ENCODE measurements at regions not wholly inside any gene's neighbourhood (a gene's known extent, or its start where the extent isn't known, plus 50 kb on each side); places are given as distances from the start of the nearest gene placed in this dataset.

DNA sequence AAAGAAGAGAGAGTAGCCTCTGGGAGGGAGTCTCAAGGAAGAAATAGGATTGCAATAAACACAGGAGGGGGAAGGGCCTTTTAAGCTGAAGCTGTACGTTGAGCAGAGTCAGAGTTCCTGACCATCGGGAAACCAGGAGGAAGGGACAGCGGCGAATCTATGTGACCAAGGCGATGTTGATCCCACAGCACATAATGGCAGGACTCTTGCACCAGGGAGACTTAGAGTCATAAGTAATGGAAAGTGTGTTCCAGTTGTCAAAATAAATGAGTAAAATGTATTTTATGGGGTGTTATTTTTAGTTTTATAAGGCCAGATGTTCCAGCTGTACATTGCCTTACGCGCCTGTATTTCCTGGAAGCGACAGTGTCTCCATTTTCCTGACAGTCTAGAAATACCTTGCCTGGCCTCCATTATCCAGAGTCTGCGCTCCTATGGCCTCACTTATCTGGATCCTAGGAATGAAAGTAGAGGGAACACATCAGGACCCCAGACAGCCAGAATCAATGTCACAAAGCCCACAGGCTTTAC is 152.8 kb upstream of the COPS8 start:
- ATAC-seq (no peak), DNase-seq (ENCODE audit: low spot score) (no peak)

DNA sequence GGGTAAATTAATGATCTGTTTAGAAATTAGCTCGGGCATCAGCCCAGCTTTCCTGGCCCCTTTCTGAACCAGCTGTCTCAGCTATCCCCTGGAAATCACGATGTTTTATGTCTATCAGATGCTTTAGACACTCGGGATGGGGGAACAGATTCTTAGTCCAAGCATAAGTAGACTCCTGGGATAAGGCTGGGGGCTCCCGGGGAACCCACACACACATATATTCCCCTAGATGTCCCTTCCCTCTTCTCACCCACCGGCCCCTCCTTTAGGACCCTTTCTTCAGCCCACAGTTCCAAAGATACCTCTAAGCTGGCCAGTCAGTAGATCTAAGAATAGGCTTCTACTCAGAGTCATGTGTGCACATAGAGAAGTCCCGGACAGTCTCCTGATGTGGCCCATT is 151.5 kb upstream of the COPS8 start:
- H3K27ac Mint-ChIP-seq: no peak overlapping the region
- DNase-seq (ENCODE audit: low spot score) (no peak), ATAC-seq (no peak)
- no peaks in the 10 kb centered on the region for H3K9me3 Mint-ChIP-seq
- TF ChIP-seq, protein P1, sequence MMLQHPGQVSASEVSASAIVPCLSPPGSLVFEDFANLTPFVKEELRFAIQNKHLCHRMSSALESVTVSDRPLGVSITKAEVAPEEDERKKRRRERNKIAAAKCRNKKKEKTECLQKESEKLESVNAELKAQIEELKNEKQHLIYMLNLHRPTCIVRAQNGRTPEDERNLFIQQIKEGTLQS (CRISPR knock-in tag; conservative IDR thresholded peaks at IDR 0.05): no peak
- TF ChIP-seq, protein P2, sequence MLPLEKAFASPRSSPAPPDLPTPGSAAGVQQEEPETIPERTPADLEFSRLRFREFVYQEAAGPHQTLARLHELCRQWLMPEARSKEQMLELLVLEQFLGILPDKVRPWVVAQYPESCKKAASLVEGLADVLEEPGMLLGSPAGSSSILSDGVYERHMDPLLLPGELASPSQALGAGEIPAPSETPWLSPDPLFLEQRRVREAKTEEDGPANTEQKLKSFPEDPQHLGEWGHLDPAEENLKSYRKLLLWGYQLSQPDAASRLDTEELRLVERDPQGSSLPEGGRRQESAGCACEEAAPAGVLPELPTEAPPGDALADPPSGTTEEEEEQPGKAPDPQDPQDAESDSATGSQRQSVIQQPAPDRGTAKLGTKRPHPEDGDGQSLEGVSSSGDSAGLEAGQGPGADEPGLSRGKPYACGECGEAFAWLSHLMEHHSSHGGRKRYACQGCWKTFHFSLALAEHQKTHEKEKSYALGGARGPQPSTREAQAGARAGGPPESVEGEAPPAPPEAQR (CRISPR knock-in tag; IDR thresholded peaks at IDR 0.05): no peak
- no peak for TF ChIP-seq HMGA2 (CRISPR knock-in tag; IDR thresholded peaks at IDR 0.05)
- no peak for TF ChIP-seq ELF4 (CRISPR knock-in tag; IDR thresholded peaks at IDR 0.05; ENCODE audit: low read depth)
- TF ChIP-seq, protein P3, sequence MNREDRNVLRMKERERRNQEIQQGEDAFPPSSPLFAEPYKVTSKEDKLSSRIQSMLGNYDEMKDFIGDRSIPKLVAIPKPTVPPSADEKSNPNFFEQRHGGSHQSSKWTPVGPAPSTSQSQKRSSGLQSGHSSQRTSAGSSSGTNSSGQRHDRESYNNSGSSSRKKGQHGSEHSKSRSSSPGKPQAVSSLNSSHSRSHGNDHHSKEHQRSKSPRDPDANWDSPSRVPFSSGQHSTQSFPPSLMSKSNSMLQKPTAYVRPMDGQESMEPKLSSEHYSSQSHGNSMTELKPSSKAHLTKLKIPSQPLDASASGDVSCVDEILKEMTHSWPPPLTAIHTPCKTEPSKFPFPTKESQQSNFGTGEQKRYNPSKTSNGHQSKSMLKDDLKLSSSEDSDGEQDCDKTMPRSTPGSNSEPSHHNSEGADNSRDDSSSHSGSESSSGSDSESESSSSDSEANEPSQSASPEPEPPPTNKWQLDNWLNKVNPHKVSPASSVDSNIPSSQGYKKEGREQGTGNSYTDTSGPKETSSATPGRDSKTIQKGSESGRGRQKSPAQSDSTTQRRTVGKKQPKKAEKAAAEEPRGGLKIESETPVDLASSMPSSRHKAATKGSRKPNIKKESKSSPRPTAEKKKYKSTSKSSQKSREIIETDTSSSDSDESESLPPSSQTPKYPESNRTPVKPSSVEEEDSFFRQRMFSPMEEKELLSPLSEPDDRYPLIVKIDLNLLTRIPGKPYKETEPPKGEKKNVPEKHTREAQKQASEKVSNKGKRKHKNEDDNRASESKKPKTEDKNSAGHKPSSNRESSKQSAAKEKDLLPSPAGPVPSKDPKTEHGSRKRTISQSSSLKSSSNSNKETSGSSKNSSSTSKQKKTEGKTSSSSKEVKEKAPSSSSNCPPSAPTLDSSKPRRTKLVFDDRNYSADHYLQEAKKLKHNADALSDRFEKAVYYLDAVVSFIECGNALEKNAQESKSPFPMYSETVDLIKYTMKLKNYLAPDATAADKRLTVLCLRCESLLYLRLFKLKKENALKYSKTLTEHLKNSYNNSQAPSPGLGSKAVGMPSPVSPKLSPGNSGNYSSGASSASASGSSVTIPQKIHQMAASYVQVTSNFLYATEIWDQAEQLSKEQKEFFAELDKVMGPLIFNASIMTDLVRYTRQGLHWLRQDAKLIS (CRISPR knock-in tag; IDR thresholded peaks at IDR 0.05; ENCODE audit: borderline replicate concordance): no peak
- no peak for TF ChIP-seq GTF2I (CRISPR knock-in tag; conservative IDR thresholded peaks at IDR 0.05)
- TF ChIP-seq, protein P4, sequence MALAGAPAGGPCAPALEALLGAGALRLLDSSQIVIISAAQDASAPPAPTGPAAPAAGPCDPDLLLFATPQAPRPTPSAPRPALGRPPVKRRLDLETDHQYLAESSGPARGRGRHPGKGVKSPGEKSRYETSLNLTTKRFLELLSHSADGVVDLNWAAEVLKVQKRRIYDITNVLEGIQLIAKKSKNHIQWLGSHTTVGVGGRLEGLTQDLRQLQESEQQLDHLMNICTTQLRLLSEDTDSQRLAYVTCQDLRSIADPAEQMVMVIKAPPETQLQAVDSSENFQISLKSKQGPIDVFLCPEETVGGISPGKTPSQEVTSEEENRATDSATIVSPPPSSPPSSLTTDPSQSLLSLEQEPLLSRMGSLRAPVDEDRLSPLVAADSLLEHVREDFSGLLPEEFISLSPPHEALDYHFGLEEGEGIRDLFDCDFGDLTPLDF (CRISPR knock-in tag; IDR thresholded peaks at IDR 0.05): no peak
- CTCF ChIA-PET: no interaction called here
- no peaks in the 10 kb centered on the region for H3K36me3 Mint-ChIP-seq
- no peaks in the 10 kb centered on the region; the same call in 1 of the 2 replicates for H3K4me1 Mint-ChIP-seq
- no peak overlapping the region for H3K4me3 Mint-ChIP-seq
- H3K27me3 Mint-ChIP-seq (ENCODE audit: low read depth): no peaks in the 10 kb centered on the region; the same call in 1 of the 2 replicates
- POLR2A ChIA-PET: no interaction called here

More for the DNA sequence above, 152.8 kb upstream of the COPS8 start:
- TF ChIP-seq NR2C2 (CRISPR knock-in tag; IDR thresholded peaks at IDR 0.05) (no peak), ZNF121 (CRISPR knock-in tag; IDR thresholded peaks at IDR 0.05) (no peak)
- TF ChIP-seq, protein P5, sequence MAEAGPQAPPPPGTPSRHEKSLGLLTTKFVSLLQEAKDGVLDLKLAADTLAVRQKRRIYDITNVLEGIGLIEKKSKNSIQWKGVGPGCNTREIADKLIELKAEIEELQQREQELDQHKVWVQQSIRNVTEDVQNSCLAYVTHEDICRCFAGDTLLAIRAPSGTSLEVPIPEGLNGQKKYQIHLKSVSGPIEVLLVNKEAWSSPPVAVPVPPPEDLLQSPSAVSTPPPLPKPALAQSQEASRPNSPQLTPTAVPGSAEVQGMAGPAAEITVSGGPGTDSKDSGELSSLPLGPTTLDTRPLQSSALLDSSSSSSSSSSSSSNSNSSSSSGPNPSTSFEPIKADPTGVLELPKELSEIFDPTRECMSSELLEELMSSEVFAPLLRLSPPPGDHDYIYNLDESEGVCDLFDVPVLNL (CRISPR knock-in tag; IDR thresholded peaks at IDR 0.05; ENCODE audit: borderline replicate concordance, low read depth): no peak
- TF ChIP-seq, protein P6, sequence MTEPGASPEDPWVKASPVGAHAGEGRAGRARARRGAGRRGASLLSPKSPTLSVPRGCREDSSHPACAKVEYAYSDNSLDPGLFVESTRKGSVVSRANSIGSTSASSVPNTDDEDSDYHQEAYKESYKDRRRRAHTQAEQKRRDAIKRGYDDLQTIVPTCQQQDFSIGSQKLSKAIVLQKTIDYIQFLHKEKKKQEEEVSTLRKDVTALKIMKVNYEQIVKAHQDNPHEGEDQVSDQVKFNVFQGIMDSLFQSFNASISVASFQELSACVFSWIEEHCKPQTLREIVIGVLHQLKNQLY (CRISPR knock-in tag; IDR thresholded peaks at IDR 0.05): no peak
- no peaks in the 10 kb centered on the region for H3K9me3 Mint-ChIP-seq
- ChIA-PET POLR2A (no interaction called here), CTCF (no interaction called here)
- H3K36me3 Mint-ChIP-seq: no peaks in the 10 kb centered on the region
- no peak overlapping the region for H3K27ac Mint-ChIP-seq
- H3K4me3 Mint-ChIP-seq: no peak overlapping the region
- no peaks in the 10 kb centered on the region for H3K27me3 Mint-ChIP-seq (ENCODE audit: low read depth)
- peaks cover 7% of the 10 kb centered on the region for H3K4me1 Mint-ChIP-seq

DNA sequence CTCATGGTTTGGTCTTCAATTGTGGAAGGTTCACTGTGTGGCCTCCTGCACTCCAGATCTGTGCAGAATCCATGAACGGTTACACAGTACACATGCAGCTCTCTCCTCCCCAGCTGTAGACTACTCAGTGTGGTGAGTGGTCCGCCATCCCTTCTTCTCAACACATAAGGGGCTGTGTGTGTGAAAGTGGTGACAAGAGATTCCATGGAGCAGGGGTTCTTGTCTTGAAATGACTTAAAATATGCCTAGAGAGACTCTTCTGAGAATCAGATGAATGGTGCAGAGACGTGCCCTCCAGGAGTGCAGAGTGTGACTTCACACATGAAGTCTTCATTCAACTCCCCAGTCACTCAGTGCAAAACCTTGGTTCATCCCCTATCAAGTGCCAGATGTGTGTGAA is 151.0 kb upstream of the COPS8 start:
- POLR2A ChIA-PET: no interaction called here
- no peaks in the 10 kb centered on the region; the same call in 1 of the 2 replicates for H3K4me1 Mint-ChIP-seq
- no peaks in the 10 kb centered on the region; the same call in 1 of the 2 replicates for H3K27me3 Mint-ChIP-seq (ENCODE audit: low read depth)
- DNase-seq (ENCODE audit: low spot score) (no peak), ATAC-seq (no peak)
- no peak overlapping the region for H3K27ac Mint-ChIP-seq
- no peaks in the 10 kb centered on the region for H3K36me3 Mint-ChIP-seq
- no peaks in the 10 kb centered on the region for H3K9me3 Mint-ChIP-seq
- CTCF ChIA-PET: no interaction called here
- no peak overlapping the region for H3K4me3 Mint-ChIP-seq
- TF ChIP-seq ZNF396 (CRISPR knock-in tag; IDR thresholded peaks at IDR 0.05; ENCODE audit: borderline replicate concordance) (no peak), ELF4 (CRISPR knock-in tag; IDR thresholded peaks at IDR 0.05; ENCODE audit: low read depth) (no peak), ZNF232 (CRISPR knock-in tag; IDR thresholded peaks at IDR 0.05) (no peak)
- TF ChIP-seq, protein P7, sequence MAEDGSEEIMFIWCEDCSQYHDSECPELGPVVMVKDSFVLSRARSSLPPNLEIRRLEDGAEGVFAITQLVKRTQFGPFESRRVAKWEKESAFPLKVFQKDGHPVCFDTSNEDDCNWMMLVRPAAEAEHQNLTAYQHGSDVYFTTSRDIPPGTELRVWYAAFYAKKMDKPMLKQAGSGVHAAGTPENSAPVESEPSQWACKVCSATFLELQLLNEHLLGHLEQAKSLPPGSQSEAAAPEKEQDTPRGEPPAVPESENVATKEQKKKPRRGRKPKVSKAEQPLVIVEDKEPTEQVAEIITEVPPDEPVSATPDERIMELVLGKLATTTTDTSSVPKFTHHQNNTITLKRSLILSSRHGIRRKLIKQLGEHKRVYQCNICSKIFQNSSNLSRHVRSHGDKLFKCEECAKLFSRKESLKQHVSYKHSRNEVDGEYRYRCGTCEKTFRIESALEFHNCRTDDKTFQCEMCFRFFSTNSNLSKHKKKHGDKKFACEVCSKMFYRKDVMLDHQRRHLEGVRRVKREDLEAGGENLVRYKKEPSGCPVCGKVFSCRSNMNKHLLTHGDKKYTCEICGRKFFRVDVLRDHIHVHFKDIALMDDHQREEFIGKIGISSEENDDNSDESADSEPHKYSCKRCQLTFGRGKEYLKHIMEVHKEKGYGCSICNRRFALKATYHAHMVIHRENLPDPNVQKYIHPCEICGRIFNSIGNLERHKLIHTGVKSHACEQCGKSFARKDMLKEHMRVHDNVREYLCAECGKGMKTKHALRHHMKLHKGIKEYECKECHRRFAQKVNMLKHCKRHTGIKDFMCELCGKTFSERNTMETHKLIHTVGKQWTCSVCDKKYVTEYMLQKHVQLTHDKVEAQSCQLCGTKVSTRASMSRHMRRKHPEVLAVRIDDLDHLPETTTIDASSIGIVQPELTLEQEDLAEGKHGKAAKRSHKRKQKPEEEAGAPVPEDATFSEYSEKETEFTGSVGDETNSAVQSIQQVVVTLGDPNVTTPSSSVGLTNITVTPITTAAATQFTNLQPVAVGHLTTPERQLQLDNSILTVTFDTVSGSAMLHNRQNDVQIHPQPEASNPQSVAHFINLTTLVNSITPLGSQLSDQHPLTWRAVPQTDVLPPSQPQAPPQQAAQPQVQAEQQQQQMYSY (CRISPR knock-in tag; IDR thresholded peaks at IDR 0.05): no peak
- TF ChIP-seq, protein P8, sequence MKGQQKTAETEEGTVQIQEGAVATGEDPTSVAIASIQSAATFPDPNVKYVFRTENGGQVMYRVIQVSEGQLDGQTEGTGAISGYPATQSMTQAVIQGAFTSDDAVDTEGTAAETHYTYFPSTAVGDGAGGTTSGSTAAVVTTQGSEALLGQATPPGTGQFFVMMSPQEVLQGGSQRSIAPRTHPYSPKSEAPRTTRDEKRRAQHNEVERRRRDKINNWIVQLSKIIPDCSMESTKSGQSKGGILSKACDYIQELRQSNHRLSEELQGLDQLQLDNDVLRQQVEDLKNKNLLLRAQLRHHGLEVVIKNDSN (CRISPR knock-in tag; IDR thresholded peaks at IDR 0.05): no peak
- TF ChIP-seq, protein P5 (CRISPR knock-in tag; IDR thresholded peaks at IDR 0.05; ENCODE audit: borderline replicate concordance, low read depth): no peak
